HCT116 (cell line): ENCODE measurements at regions not wholly inside any gene's neighbourhood (a gene's known extent, or its start where the extent isn't known, plus 50 kb on each side); places are given as distances from the start of the nearest gene placed in this dataset.

ENCODE experiments used
- CBX3 ChIP-seq: IDR thresholded peaks from 2 replicates; pipeline ENCODE4 v1.6.1; 2012; ENCODE audit warnings: low read depth
- EZH2phosphoT487 ChIP-seq: fragments of 200-600 bp; IDR thresholded peaks from 2 replicates; pipeline ENCODE4 v1.6.1; 2018; ENCODE audit warnings: antibody characterized with exemption, borderline replicate concordance
- JUND ChIP-seq: IDR thresholded peaks from 2 replicates; pipeline ENCODE4 v1.6.1; 2012
- POLR2A ChIP-seq: IDR thresholded peaks from 2 replicates; pipeline ENCODE4 v1.7.0; 2011; ENCODE audit warnings: borderline replicate concordance; ENCODE audit not compliant: insufficient read depth, insufficient read length; ENCODE audit errors: extremely low read depth
- POLR2AphosphoS5 ChIP-seq: IDR thresholded peaks from 2 replicates; pipeline ENCODE4 v1.6.1; 2011; ENCODE audit warnings: mild to moderate bottlenecking, low read depth, low read length, moderate library complexity
- RAD21 ChIP-seq: IDR thresholded peaks from 2 replicates; pipeline ENCODE4 v1.6.1; 2012; ENCODE audit warnings: low read depth, mild to moderate bottlenecking
- REST ChIP-seq: IDR thresholded peaks from 2 replicates; pipeline ENCODE4 v1.6.1; 2012; ENCODE audit warnings: low read depth
- SIN3A ChIP-seq: IDR thresholded peaks from 2 replicates; pipeline ENCODE4 v1.6.1; 2012; ENCODE audit warnings: low read depth
- SP1 ChIP-seq: IDR thresholded peaks from 2 replicates; pipeline ENCODE4 v1.6.1; 2012; ENCODE audit warnings: low read depth
- TCF7L2 ChIP-seq: IDR thresholded peaks from 2 replicates; pipeline ENCODE4 v1.7.0; 2011; ENCODE audit warnings: borderline replicate concordance, inconsistent platforms; ENCODE audit not compliant: insufficient read depth, insufficient read length; ENCODE audit errors: extremely low read depth
- YY1 ChIP-seq: IDR thresholded peaks from 2 replicates; pipeline ENCODE4 v1.6.1; 2011; ENCODE audit warnings: low read length, low read depth, moderate library complexity, mild to moderate bottlenecking; ENCODE audit not compliant: insufficient replicate concordance; ENCODE audit errors: extremely low read depth
- ZNF274 ChIP-seq: fragments of 200-500 bp; sonication (Bioruptor generic); IDR thresholded peaks from 2 replicates; pipeline ENCODE4 v1.6.1; 2014; ENCODE audit warnings: mild to moderate bottlenecking, low read depth, low read length, inconsistent platforms
- TF ChIP-seq, protein P1 (sequence below), 3 experiments: fragments of 200-600 bp in 1 of 3; sonication (generic) in 1 of 3; IDR thresholded peaks in 2 of 3; conservative IDR thresholded peaks in 1 of 3; 2 replicates each; pipeline ENCODE4 v1.5.1; 2012 to 2017; ENCODE audit warnings: low read depth in 2 of 3, low read length in 2 of 3, antibody characterized with exemption in 1 of 3, borderline replicate concordance in 1 of 3, control low read depth in 1 of 3, mild to moderate bottlenecking in 1 of 3, mixed read lengths in 1 of 3, mixed run types in 1 of 3, moderate library complexity in 1 of 3; ENCODE audit not compliant: insufficient read depth in 1 of 3

DNA sequence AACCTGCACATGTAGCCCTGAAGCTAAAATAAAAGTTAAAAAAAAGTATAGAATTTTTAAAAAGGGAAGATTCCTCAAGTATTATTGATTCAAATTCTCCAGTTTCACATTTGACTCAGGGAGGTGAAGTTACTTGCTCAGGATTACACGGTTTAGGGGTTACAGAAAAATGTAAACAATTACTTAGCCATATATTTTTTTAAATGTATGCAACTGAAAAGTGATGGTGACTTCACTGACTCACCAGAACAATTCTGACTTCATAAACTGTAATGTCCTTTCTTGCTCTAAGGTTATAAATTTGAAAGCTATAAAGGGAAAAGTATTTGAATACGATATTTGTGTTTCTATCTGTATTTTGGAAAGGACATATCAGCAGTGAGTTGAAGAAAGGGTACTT is 371.2 kb downstream of the SPRY1 start:
- no peak for TF ChIP-seq EZH2phosphoT487
- TF ChIP-seq, protein P1, sequence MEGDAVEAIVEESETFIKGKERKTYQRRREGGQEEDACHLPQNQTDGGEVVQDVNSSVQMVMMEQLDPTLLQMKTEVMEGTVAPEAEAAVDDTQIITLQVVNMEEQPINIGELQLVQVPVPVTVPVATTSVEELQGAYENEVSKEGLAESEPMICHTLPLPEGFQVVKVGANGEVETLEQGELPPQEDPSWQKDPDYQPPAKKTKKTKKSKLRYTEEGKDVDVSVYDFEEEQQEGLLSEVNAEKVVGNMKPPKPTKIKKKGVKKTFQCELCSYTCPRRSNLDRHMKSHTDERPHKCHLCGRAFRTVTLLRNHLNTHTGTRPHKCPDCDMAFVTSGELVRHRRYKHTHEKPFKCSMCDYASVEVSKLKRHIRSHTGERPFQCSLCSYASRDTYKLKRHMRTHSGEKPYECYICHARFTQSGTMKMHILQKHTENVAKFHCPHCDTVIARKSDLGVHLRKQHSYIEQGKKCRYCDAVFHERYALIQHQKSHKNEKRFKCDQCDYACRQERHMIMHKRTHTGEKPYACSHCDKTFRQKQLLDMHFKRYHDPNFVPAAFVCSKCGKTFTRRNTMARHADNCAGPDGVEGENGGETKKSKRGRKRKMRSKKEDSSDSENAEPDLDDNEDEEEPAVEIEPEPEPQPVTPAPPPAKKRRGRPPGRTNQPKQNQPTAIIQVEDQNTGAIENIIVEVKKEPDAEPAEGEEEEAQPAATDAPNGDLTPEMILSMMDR (IDR thresholded peaks at IDR 0.05 in 2 of 3, conservative IDR thresholded peaks at IDR 0.05 in 1 of 3; ENCODE audit: borderline replicate concordance in 1 of 3, insufficient read depth in 1 of 3, low read depth in 2 of 3, low read length in 2 of 3): no peak
- TF ChIP-seq POLR2A: no peak
- no peak for TF ChIP-seq REST
- TF ChIP-seq SP1: no peak
- no peak for TF ChIP-seq TCF7L2
- TF ChIP-seq RAD21: no peak
- no peak for TF ChIP-seq JUND
- no peak for TF ChIP-seq POLR2AphosphoS5
- TF ChIP-seq CBX3: no peak
- no peak for TF ChIP-seq ZNF274
- TF ChIP-seq YY1: no peak
- TF ChIP-seq SIN3A: no peak
